ENCODE measurements at regions not wholly inside any gene's neighbourhood (a gene's known extent, or its start where the extent isn't known, plus 50 kb on each side); places are given as distances from the start of the nearest gene placed in this dataset.

DNA sequence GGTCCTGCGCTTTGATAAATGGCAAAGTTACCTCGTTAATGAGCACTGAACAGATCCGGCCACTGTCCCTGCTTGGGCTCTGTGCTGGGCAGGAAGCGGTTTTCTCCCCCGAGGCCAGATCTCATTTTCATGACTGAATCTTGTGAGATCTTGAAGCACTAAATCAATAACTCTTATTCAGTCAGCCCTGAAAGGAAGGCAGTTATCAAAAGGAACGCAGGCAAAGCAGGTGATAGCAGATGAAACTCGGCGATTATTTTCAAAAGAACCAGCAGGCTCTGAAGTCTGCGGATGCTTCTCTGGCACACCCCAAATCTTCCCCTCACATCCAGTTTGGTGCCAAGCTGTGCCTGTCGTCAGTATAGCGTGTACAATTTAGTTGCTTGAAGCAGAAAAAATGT lies 228.7 kb downstream of the BAMBI start:
- no peak overlapping the region for H3K4me2 ChIP-seq (ENCODE audit: low read length)
- H3K4me1 ChIP-seq (ENCODE audit: control insufficient read depth, low read length) = no peaks in the 10 kb centered on the region
- H3K79me2 ChIP-seq (ENCODE audit: control insufficient read depth, low read length) = no peaks in the 10 kb centered on the region
- no peak overlapping the region for H3K27ac ChIP-seq (ENCODE audit: low read depth, low read length)
- no peaks in the 10 kb centered on the region for H3K9me3 ChIP-seq (ENCODE audit: control insufficient read depth, insufficient read depth, low read length)
- no peaks in the 10 kb centered on the region for H4K20me1 ChIP-seq (ENCODE audit: control insufficient read depth, insufficient read depth, low read depth, low read length)
- H3K4me3 ChIP-seq (ENCODE audit: low read length) = no peak overlapping the region
- TF ChIP-seq EZH2phosphoT487 (IDR thresholded peaks at IDR 0.05; ENCODE audit: borderline replicate concordance, low read length) = no peak
- TF ChIP-seq, protein P1, sequence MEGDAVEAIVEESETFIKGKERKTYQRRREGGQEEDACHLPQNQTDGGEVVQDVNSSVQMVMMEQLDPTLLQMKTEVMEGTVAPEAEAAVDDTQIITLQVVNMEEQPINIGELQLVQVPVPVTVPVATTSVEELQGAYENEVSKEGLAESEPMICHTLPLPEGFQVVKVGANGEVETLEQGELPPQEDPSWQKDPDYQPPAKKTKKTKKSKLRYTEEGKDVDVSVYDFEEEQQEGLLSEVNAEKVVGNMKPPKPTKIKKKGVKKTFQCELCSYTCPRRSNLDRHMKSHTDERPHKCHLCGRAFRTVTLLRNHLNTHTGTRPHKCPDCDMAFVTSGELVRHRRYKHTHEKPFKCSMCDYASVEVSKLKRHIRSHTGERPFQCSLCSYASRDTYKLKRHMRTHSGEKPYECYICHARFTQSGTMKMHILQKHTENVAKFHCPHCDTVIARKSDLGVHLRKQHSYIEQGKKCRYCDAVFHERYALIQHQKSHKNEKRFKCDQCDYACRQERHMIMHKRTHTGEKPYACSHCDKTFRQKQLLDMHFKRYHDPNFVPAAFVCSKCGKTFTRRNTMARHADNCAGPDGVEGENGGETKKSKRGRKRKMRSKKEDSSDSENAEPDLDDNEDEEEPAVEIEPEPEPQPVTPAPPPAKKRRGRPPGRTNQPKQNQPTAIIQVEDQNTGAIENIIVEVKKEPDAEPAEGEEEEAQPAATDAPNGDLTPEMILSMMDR (IDR thresholded peaks at IDR 0.05; ENCODE audit: low read depth, low read length, poor library complexity, severe bottlenecking) = no peak
- no peaks in the 10 kb centered on the region for H3K36me3 ChIP-seq (ENCODE audit: control insufficient read depth, low read length)
- H3F3A ChIP-seq (ENCODE audit: control insufficient read depth, insufficient read depth) = no peaks in the 10 kb centered on the region
- H3K27me3 ChIP-seq (ENCODE audit: control insufficient read depth, low read length) = no peaks in the 10 kb centered on the region
- no peaks in the 10 kb centered on the region for H3K9me2 ChIP-seq (replicated peaks; ENCODE audit: control insufficient read depth, low read length)

DNA sequence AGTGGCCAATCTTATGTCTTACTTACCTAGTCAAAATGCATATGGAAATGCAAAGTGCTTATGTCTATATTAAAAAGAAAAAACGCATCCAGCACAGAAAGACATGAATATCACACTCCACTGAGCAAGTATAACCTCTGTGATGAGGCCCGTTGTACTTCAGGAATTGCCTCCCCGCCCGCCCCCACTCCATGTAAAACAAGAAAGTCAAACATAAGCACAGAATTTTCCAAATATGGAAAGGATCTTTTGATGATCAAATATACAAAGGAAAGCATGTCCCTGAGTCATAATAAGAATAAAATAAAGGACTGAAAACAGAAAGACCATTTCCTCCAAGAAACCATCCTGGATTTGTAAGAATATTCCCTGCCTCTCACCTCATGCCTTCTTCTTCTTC lies 229.1 kb downstream of the BAMBI start:
- Histone ChIP-seq H4K20me1 (ENCODE audit: control insufficient read depth, insufficient read depth, low read depth, low read length) (no peaks in the 10 kb centered on the region), H3K27me3 (ENCODE audit: control insufficient read depth, low read length) (no peaks in the 10 kb centered on the region), H3K4me1 (ENCODE audit: control insufficient read depth, low read length) (no peaks in the 10 kb centered on the region), H3K4me2 (ENCODE audit: low read length) (no peak overlapping the region), H3K9me3 (ENCODE audit: control insufficient read depth, insufficient read depth, low read length) (no peaks in the 10 kb centered on the region), H3K36me3 (ENCODE audit: control insufficient read depth, low read length) (no peaks in the 10 kb centered on the region), H3F3A (ENCODE audit: control insufficient read depth, insufficient read depth) (no peaks in the 10 kb centered on the region), H3K79me2 (ENCODE audit: control insufficient read depth, low read length) (no peaks in the 10 kb centered on the region), H3K4me3 (ENCODE audit: low read length) (no peak overlapping the region), H3K27ac (ENCODE audit: low read depth, low read length) (no peak overlapping the region), H3K9me2 (replicated peaks; ENCODE audit: control insufficient read depth, low read length) (no peaks in the 10 kb centered on the region)
- TF ChIP-seq, protein P1 (IDR thresholded peaks at IDR 0.05; ENCODE audit: low read depth, low read length, poor library complexity, severe bottlenecking) = no peak

GRCh38 chr10:28906934-28907333 lies 229.6 kb downstream of the BAMBI start:
- Histone ChIP-seq H3K79me2 (ENCODE audit: control insufficient read depth, low read length) (no peaks in the 10 kb centered on the region), H3K9me2 (replicated peaks; ENCODE audit: control insufficient read depth, low read length) (no peaks in the 10 kb centered on the region), H3K27me3 (ENCODE audit: control insufficient read depth, low read length) (no peaks in the 10 kb centered on the region), H3K9me3 (ENCODE audit: control insufficient read depth, insufficient read depth, low read length) (no peaks in the 10 kb centered on the region), H3K4me3 (ENCODE audit: low read length) (no peak overlapping the region), H3K4me1 (ENCODE audit: control insufficient read depth, low read length) (no peaks in the 10 kb centered on the region), H3K4me2 (ENCODE audit: low read length) (no peak overlapping the region), H4K20me1 (ENCODE audit: control insufficient read depth, insufficient read depth, low read depth, low read length) (no peaks in the 10 kb centered on the region), H3F3A (ENCODE audit: control insufficient read depth, insufficient read depth) (no peaks in the 10 kb centered on the region), H3K36me3 (ENCODE audit: control insufficient read depth, low read length) (no peaks in the 10 kb centered on the region), H3K27ac (ENCODE audit: low read depth, low read length) (no peak overlapping the region)
- TF ChIP-seq, protein P1 (IDR thresholded peaks at IDR 0.05; ENCODE audit: low read depth, low read length, poor library complexity, severe bottlenecking) = no peak
- TF ChIP-seq EZH2phosphoT487 (IDR thresholded peaks at IDR 0.05; ENCODE audit: borderline replicate concordance, low read length) = no peak

DNA sequence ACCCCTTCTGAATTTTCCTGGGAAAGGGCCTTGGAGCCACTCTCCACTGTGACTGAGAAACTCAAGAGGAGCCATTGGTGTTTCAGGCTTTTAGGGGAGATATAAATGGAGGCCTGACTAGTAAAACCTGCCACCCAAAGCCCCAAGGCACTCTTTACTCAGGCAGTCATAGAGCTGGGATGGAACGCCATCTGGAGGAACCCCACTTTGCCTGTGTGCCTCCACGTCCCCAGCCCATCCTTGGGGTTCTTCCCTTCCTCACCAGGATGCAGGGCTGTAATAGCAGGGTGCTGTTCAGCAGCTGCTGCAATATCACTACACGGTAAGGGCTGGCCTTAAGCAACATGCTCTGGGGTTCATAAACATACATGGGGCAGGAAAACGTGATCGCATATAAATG lies 232.6 kb downstream of the BAMBI start:
- no peak overlapping the region for H3K27ac ChIP-seq (ENCODE audit: low read depth, low read length)
- TF ChIP-seq, protein P1 (IDR thresholded peaks at IDR 0.05; ENCODE audit: low read depth, low read length, poor library complexity, severe bottlenecking) = no peak
- no peak for TF ChIP-seq EZH2phosphoT487 (IDR thresholded peaks at IDR 0.05; ENCODE audit: borderline replicate concordance, low read length)
- H3K79me2 ChIP-seq (ENCODE audit: control insufficient read depth, low read length) = no peaks in the 10 kb centered on the region
- no peaks in the 10 kb centered on the region for H4K20me1 ChIP-seq (ENCODE audit: control insufficient read depth, insufficient read depth, low read depth, low read length)
- H3F3A ChIP-seq (ENCODE audit: control insufficient read depth, insufficient read depth) = no peaks in the 10 kb centered on the region
- H3K4me1 ChIP-seq (ENCODE audit: control insufficient read depth, low read length) = no peaks in the 10 kb centered on the region
- H3K27me3 ChIP-seq (ENCODE audit: control insufficient read depth, low read length) = no peaks in the 10 kb centered on the region
- H3K9me2 ChIP-seq (replicated peaks; ENCODE audit: control insufficient read depth, low read length) = no peaks in the 10 kb centered on the region
- H3K4me3 ChIP-seq (ENCODE audit: low read length) = no peak overlapping the region
- H3K36me3 ChIP-seq (ENCODE audit: control insufficient read depth, low read length) = no peaks in the 10 kb centered on the region
- no peak overlapping the region for H3K4me2 ChIP-seq (ENCODE audit: low read length)
- no peaks in the 10 kb centered on the region for H3K9me3 ChIP-seq (ENCODE audit: control insufficient read depth, insufficient read depth, low read length)

Measured in DOHH2 (cell line).